CD14-positive monocyte (primary cell): ENCODE measurements at regions not wholly inside any gene's neighbourhood (a gene's known extent, or its start where the extent isn't known, plus 50 kb on each side); places are given as distances from the start of the nearest gene placed in this dataset.

Source experiments
- DNase-seq, 3 donors: peaks; one replicate each; pipeline ENCODE4 v3.0.0-alpha.2; 2011 to 2022
- H2AFZ ChIP-seq: 2 replicates; pipeline ENCODE4 v1.6.0; 2012; ENCODE audit warnings: mild to moderate bottlenecking, low read depth, low read length, inconsistent platforms; ENCODE audit not compliant: insufficient read depth, poor library complexity, severe bottlenecking
- H3K27ac ChIP-seq, 2 donors: 1 replicate in 1 of 2; 2 replicates in 1 of 2; pipeline ENCODE4 v1.5.1; 2012 to 2013; ENCODE audit warnings: low read length in 2 of 2, control low read depth in 1 of 2, inconsistent platforms in 1 of 2, low read depth in 1 of 2, mild to moderate bottlenecking in 1 of 2
- H3K27me3 ChIP-seq, 2 donors: one replicate each; pipeline versions ENCODE4 v1.6.0 to v1.6.1; 2011 to 2013; ENCODE audit warnings: low read length in 2 of 2; ENCODE audit not compliant: control insufficient read depth in 2 of 2, insufficient read depth in 2 of 2
- H3K36me3 ChIP-seq, 2 donors: replicated peaks in 1 of 2; 1 replicate in 1 of 2; 2 replicates in 1 of 2; pipeline versions ENCODE4 v1.5.1 to v1.6.1; 2012 to 2013; ENCODE audit warnings: low read length in 2 of 2, control low read depth in 1 of 2, inconsistent platforms in 1 of 2, mild to moderate bottlenecking in 1 of 2; ENCODE audit not compliant: insufficient read depth in 2 of 2, control insufficient read depth in 1 of 2
- H3K4me1 ChIP-seq, 2 donors: 1 replicate in 1 of 2; 2 replicates in 1 of 2; pipeline versions ENCODE4 v1.5.1 to v1.6.1; 2012 to 2013; ENCODE audit warnings: low read length in 2 of 2, control low read depth in 1 of 2, inconsistent platforms in 1 of 2, mild to moderate bottlenecking in 1 of 2, moderate library complexity in 1 of 2; ENCODE audit not compliant: insufficient read depth in 2 of 2, control insufficient read depth in 1 of 2
- H3K4me2 ChIP-seq: replicated peaks from 2 replicates; pipeline ENCODE3; 2012; ENCODE audit warnings: low read length, moderate library complexity, mild to moderate bottlenecking; ENCODE audit not compliant: poor library complexity, severe bottlenecking; ENCODE audit errors: extremely low read depth
- H3K4me3 ChIP-seq, 3 experiments: fragments of 200-600 bp in 1 of 3; sonication (generic) in 1 of 3; replicated peaks in 1 of 3; 1 replicate in 2 of 3; 2 replicates in 1 of 3; pipeline ENCODE4 v1.5.1; 2011 to 2013; ENCODE audit warnings: low read length in 3 of 3, mild to moderate bottlenecking in 3 of 3, control low read depth in 2 of 3, low read depth in 2 of 3, inconsistent platforms in 1 of 3, moderate library complexity in 1 of 3
- H3K79me2 ChIP-seq: 2 replicates; pipeline ENCODE4 v1.6.0; 2012; ENCODE audit warnings: mild to moderate bottlenecking, control low read depth, inconsistent platforms, low read length, moderate library complexity; ENCODE audit not compliant: insufficient read depth
- H3K9ac ChIP-seq: 2 replicates; pipeline ENCODE4 v1.6.0; 2017; ENCODE audit warnings: low read length, mild to moderate bottlenecking; ENCODE audit not compliant: insufficient read depth, poor library complexity, severe bottlenecking
- H3K9me3 ChIP-seq, 2 donors: replicated peaks in 1 of 2; 1 replicate in 1 of 2; 2 replicates in 1 of 2; pipeline versions ENCODE4 v1.5.1 to v1.6.1; 2012 to 2013; ENCODE audit warnings: low read length in 2 of 2, control low read depth in 1 of 2; ENCODE audit not compliant: control insufficient read depth in 1 of 2, insufficient read depth in 1 of 2
- H4K20me1 ChIP-seq: 2 replicates; pipeline ENCODE4 v1.6.0; 2012; ENCODE audit warnings: mild to moderate bottlenecking, low read length, control low read depth, moderate library complexity; ENCODE audit not compliant: insufficient read depth
- H3K27ac Mint-ChIP-seq, 7 donors: one replicate each; pipeline ENCODE4 v1.8.0; 2020; ENCODE audit warnings: mild to moderate bottlenecking in 7 of 7, mixed read lengths in 7 of 7, moderate library complexity in 6 of 7, inconsistent platforms in 2 of 7
- H3K27me3 Mint-ChIP-seq, 3 donors: one replicate each; pipeline ENCODE4 v1.8.0; 2021 to 2022; ENCODE audit warnings: low read depth in 3 of 3, mild to moderate bottlenecking in 3 of 3, mixed read lengths in 3 of 3, moderate library complexity in 3 of 3, inconsistent platforms in 1 of 3
- H3K36me3 Mint-ChIP-seq, 2 donors: one replicate each; pipeline ENCODE4 v1.8.0; 2020; ENCODE audit warnings: mixed read lengths in 2 of 2, inconsistent platforms in 1 of 2, mild to moderate bottlenecking in 1 of 2
- H3K4me1 Mint-ChIP-seq: one replicate; pipeline ENCODE4 v1.8.0; 2020; ENCODE audit warnings: mild to moderate bottlenecking, mixed read lengths
- H3K4me3 Mint-ChIP-seq, 2 donors: one replicate each; pipeline ENCODE4 v1.8.0; 2020; ENCODE audit warnings: mild to moderate bottlenecking in 2 of 2, mixed read lengths in 2 of 2, moderate library complexity in 1 of 2
- H3K9me3 Mint-ChIP-seq, 7 donors: one replicate each; pipeline ENCODE4 v1.8.0; 2020 to 2022; ENCODE audit warnings: mixed read lengths in 7 of 7, mild to moderate bottlenecking in 6 of 7, moderate library complexity in 6 of 7, inconsistent platforms in 2 of 7
- WGBS: methylation state at CpG from one replicate; pipeline ENCODE4 v1.1.5; 2013; ENCODE audit warnings: missing lambda C conversion rate; ENCODE audit not compliant: insufficient coverage; 5-methylcytosine and 5-hydroxymethylcytosine counted together
- intact Hi-C, 2 donors: fragments of 100-400 bp; cut with micrococcal nuclease; formaldehyde crosslinking; loops; one replicate each; pipeline versions ENCODE4 v1.15.0 to v1.15.1; 2023
- TF ChIP-seq, protein P1 (sequence below): fragments of 200-600 bp; IDR thresholded peaks from one replicate; pipeline ENCODE4 v1.8.0; 2022; ENCODE audit warnings: antibody characterized with exemption, mild to moderate bottlenecking

DNA sequence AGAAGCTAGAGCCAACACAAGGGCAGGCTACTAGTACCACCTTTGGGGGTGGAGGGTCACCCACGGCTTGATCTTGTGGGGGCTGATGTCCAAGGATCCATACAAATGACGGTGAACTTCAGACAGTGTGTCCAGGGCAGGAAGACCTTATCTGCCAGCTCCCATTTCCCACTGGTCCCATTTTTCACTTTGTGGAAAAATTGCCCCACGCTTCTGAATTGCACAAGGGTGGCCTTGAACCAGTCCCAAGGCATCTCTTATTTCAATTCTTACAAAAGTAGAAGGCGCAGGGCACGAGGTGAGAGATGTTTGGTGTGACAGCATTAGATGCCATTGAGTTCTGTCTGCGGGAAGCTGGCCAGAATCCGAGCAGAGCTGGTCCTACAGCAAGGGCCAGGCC is 252.7 kb upstream of the CELF2 start:
- no peak overlapping the region for H3K4me3 ChIP-seq
- no peak overlapping the region for H3K4me2 ChIP-seq
- no peaks in the 10 kb centered on the region for H3K36me3 ChIP-seq
- no peaks in the 10 kb centered on the region for H3K36me3 Mint-ChIP-seq
- H3K27ac ChIP-seq = no peak overlapping the region
- H3K4me3 Mint-ChIP-seq = no peak overlapping the region
- no peaks in the 10 kb centered on the region for H3K27me3 ChIP-seq
- no peaks in the 10 kb centered on the region for H3K4me1 ChIP-seq
- intact Hi-C loops = no loop called here
- no peaks in the 10 kb centered on the region for H3K9me3 ChIP-seq
- H2AFZ ChIP-seq = no peak overlapping the region
- no peaks in the 10 kb centered on the region for H3K79me2 ChIP-seq
- H4K20me1 ChIP-seq = no peaks in the 10 kb centered on the region
- H3K27me3 Mint-ChIP-seq = peaks cover 0 to 8% (median 2%) of the 10 kb centered on the region in 3 donors
- 87% methylated on average over 2 of the region's 7 CpGs for WGBS
- DNase-seq = no peak
- H3K9ac ChIP-seq = no peak overlapping the region
- H3K27ac Mint-ChIP-seq = no peak overlapping the region
- H3K4me1 Mint-ChIP-seq = peaks cover 11% of the 10 kb centered on the region
- H3K9me3 Mint-ChIP-seq = peaks cover 0 to 11% (median 5%) of the 10 kb centered on the region in 7 donors
- TF ChIP-seq, protein P1, sequence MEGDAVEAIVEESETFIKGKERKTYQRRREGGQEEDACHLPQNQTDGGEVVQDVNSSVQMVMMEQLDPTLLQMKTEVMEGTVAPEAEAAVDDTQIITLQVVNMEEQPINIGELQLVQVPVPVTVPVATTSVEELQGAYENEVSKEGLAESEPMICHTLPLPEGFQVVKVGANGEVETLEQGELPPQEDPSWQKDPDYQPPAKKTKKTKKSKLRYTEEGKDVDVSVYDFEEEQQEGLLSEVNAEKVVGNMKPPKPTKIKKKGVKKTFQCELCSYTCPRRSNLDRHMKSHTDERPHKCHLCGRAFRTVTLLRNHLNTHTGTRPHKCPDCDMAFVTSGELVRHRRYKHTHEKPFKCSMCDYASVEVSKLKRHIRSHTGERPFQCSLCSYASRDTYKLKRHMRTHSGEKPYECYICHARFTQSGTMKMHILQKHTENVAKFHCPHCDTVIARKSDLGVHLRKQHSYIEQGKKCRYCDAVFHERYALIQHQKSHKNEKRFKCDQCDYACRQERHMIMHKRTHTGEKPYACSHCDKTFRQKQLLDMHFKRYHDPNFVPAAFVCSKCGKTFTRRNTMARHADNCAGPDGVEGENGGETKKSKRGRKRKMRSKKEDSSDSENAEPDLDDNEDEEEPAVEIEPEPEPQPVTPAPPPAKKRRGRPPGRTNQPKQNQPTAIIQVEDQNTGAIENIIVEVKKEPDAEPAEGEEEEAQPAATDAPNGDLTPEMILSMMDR = no peak

DNA sequence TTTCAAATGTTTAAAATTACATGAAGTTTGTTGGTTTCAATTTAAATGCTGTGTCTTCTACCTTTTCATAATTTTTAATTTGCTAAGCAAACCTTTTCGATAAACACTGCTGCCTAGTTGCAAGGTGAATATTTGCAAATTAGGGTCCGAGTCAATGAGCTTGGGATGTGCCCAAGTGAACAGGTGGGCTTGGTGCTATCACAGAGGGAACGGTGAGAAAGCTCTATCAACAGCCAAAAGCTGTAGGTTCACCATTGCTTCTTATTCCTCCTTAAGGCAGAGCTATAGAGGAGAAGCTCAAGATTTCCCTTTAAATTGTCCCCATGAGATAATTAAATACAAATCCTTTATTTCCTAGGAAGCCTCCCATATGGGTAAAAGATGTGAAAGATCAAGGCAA is 245.3 kb upstream of the CELF2 start:
- Mint-ChIP-seq H3K4me3 (no peak overlapping the region), H3K27me3 (peaks cover 0 to 2% (median 1%) of the 10 kb centered on the region in 3 donors), H3K27ac (no peak overlapping the region), H3K9me3 (peaks cover 0 to 15% (median 4%) of the 10 kb centered on the region in 7 donors), H3K4me1 (peaks cover 6% of the 10 kb centered on the region), H3K36me3 (no peaks in the 10 kb centered on the region)
- H2AFZ ChIP-seq = no peak overlapping the region
- no peaks in the 10 kb centered on the region for H3K4me1 ChIP-seq
- no peaks in the 10 kb centered on the region for H4K20me1 ChIP-seq
- intact Hi-C loops = no loop called here
- DNase-seq = no peak
- no peak overlapping the region for H3K4me2 ChIP-seq
- no peak overlapping the region for H3K9ac ChIP-seq
- H3K79me2 ChIP-seq = no peaks in the 10 kb centered on the region
- no peak overlapping the region for H3K4me3 ChIP-seq
- no peak overlapping the region for H3K27ac ChIP-seq
- H3K9me3 ChIP-seq = no peaks in the 10 kb centered on the region
- H3K27me3 ChIP-seq = no peaks in the 10 kb centered on the region
- TF ChIP-seq, protein P1 = no peak
- no peaks in the 10 kb centered on the region for H3K36me3 ChIP-seq
- WGBS = no CpG with 5 or more reads among the region's 3 CpGs
